CD4-positive, alpha-beta T cell treated with Interleukin-17A for 1 hour (primary cell): ENCODE measurements at regions not wholly inside any gene's neighbourhood (a gene's known extent, or its start where the extent isn't known, plus 50 kb on each side); places are given as distances from the start of the nearest gene placed in this dataset.
"Not testable (repeated sequence)": the region's sequence is repeated elsewhere in the genome, so short reads cannot be mapped to it uniquely, and the experiment has no call there.

Source experiments
- DNase-seq: peaks from one replicate; pipeline ENCODE4 v3.0.0-alpha.2; 2020

GRCh38 chr18:22706025-22706424, 227.1 kb upstream of the RBBP8 start:
- not testable (repeated sequence) for DNase-seq

GRCh38 chr18:22709288-22710060, 223.7 kb upstream of the RBBP8 start:
- no peak for DNase-seq

- no peak for DNase-seq
Measured at GRCh38 chr18:22710673-22711191, 222.4 kb upstream of the RBBP8 start.

GRCh38 chr18:22711192-22711685, 221.9 kb upstream of the RBBP8 start:
- DNase-seq, result no peak

- no peak for DNase-seq
Measured at GRCh38 chr18:22713511-22713910, 219.6 kb upstream of the RBBP8 start.

DNA sequence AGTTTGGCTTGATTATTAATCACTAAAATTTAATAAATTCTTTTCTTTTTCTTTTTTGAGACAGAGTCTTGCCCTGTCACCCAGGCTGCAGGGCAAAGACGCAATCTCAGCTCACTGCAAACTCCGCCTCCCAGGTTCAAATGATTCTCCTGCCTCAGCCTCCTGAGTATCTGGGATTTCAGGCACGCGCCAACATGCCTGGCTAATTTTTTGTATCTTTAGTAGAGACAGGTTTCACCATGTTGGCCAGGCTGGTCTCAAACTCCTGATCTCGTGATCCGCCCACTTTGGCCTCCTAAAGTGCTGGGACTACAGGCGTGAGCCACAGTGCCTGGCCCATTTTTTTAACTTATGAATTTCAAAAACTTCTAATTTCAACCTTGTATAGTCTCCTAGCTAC, 215.6 kb upstream of the RBBP8 start:
- DNase-seq, result not testable (repeated sequence)

GRCh38 chr18:22723221-22723620, 209.9 kb upstream of the RBBP8 start:
- no peak for DNase-seq

GRCh38 chr18:22723773-22724172, 209.4 kb upstream of the RBBP8 start:
- no peak for DNase-seq

DNA sequence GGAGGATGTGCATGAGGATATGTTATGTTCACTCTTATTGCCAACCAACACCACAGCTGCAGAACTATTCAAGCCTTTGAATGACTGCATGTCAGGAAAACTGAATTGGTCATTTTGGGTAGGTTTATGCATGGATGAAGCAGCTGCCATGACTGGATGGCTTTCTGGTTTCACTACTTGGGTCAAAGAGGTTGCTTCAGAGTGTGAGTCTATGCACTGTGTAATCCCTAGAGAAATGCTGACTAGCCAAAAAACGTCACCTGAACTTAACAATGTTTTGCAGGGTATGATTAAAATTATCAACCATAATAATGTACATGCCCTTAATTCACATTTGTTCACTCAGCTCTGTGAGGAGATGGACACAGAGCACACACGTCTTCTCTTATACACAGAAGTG, 206.7 kb upstream of the RBBP8 start:
- no peak for DNase-seq

DNA sequence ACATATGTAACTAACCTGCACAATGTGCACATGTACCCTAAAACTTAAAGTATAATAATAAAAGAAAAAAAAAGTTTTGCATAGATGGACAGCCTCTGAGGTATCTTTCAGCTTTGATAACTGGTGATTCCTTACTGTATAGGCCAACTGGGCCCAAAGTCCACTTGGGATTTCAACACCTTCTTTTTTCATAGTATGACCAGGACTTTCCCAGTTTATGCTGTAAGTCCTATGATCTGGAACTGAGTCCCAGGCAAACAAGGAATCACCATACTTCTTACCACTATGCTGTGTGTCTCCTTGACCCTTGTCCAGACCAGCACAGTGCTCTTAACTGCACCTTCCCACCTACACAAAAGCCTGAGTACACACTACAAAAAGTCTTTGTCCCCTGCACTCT, 205.1 kb upstream of the RBBP8 start:
- no peak for DNase-seq

- DNase-seq, result no peak
Measured at GRCh38 chr18:22728481-22729105, 204.5 kb upstream of the RBBP8 start.

GRCh38 chr18:22731398-22731797, 201.7 kb upstream of the RBBP8 start:
- no peak for DNase-seq

DNA sequence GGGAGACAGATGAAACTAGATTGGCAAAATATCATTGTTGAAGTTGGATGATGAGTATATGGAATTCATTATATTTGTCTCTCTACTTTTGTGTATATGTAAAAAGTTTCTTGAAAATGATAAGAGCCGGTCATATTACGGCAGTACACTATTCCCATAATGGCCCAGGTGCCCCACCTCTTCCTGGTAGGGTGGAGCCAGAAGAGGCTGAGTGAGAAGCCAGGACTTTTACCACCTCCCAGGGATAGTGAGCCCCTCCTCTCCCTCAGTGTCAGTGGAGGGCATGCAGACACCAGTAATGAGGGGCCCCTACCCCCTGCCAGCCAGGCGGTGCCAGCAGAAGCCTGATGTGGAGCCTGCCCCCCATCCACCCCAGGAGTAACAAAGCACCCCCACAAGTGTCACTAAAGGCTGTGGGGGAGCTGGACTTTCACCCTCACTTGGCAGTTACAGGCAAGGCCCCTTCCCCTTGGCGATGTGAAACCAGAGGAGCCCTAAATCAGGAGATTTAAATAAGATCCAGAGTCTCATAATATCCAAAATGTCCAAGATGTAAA, 198.9 kb upstream of the RBBP8 start:
- no peak for DNase-seq

- no peak for DNase-seq
Measured at GRCh38 chr18:22734791-22735627, 198.1 kb upstream of the RBBP8 start.

GRCh38 chr18:22737054-22737453, 196.1 kb upstream of the RBBP8 start:
- no peak for DNase-seq

- DNase-seq, result no peak
Measured at GRCh38 chr18:22739061-22739642, 194.0 kb upstream of the RBBP8 start.

GRCh38 chr18:22739789-22740188, 193.3 kb upstream of the RBBP8 start:
- DNase-seq, result no peak

GRCh38 chr18:22741318-22741717, 191.8 kb upstream of the RBBP8 start:
- DNase-seq, result no peak

DNA sequence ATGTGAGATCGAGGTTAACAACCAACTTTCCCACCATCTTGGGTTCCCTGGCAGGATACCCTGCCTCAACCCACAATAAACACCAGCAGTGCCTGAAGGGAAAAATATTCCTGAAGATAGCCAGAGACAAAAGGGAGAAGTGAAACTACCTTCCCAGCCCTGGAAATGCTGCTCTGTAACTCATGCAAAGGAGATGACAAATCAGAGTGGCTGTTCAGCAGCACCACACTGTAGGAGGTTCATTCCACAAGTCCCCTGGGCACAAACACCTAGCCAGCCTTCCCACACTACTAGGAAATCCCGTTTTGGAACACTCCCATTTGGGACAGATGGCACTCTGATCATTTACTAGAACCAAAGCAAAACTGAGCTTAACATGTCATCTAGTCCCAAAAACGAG, 190.7 kb upstream of the RBBP8 start:
- no peak for DNase-seq

DNA sequence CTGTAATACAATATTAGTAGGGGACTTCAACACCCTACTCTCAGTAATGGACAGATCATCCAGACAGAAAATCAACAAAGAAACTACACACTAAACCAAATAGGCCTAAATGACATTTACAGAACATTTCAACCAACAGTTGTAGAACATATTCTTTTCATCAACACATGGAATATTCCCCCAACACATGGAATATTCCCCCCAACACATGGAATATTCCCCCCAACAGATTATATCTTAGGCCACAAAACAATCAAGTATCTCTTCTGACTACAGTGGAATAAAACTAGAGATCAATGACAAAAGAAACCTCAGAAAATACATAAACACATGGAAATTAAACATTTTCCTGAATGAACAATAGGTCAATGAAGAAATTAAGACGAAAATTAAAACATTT, 187.2 kb upstream of the RBBP8 start:
- DNase-seq, result no peak

DNA sequence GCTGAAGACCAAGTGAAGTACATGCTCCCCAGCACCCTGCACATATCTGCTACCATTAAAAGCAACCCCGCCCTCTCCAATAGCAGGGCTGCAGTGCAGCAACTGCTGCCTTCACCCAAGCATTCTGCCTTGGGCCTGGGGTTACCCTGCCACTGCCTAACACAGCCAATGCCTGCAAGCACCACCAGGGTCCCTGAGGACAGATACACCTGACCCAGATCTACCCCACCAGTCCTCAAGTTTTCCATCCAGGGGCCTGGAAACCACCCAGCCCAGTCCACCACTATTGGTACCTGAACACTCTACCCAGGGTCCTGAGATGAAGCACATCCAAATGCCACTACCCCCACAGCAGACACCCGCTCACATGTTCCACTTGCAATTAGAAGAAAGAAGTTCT, 181.1 kb upstream of the RBBP8 start:
- DNase-seq, result no peak

DNA sequence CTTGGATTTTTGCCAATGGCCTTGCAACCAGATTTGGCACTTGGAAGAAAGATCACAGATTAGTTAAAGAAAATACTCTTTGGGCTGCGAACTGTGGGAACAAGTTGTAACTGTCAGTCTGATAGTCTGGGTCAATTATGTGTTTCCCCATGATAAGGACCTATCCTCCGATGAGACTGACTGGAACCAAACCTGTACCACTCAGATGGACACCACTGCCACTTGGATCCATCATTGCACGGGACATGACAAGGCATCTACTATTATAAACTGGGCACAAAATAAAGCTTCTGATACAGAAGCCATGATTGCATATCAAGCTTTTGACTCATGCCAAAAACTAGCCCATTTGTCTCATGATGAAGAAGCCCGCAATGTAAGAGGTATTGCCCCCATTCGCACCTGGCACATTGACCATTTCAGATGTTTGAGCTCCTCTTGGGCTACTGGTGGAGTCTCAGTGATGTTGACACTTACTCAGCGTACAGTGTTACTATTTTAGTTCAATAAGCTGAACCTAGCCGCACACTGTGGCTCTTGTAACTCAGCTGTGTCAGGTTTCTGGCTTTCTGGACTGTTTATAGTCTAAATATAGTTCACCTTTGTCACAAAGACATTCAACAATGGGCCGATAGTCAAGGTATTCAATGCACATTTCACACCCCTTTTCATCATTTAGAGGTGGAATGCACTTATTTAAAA, 179.8 kb upstream of the RBBP8 start:
- no peak for DNase-seq
